K562 (cell line): ENCODE measurements at regions not wholly inside any gene's neighbourhood (a gene's known extent, or its start where the extent isn't known, plus 50 kb on each side); places are given as distances from the start of the nearest gene placed in this dataset.

ENCODE experiments used
- EHMT2 ChIP-seq: fragments of 450-650 bp; IDR thresholded peaks from 2 replicates; pipeline ENCODE4 v1.6.1; 2018; ENCODE audit warnings: antibody characterized with exemption
- MAFK ChIP-seq: IDR thresholded peaks from 2 replicates; pipeline ENCODE4 v1.6.1; 2011; ENCODE audit warnings: low read length, improper control_type of control experiment
- MYC ChIP-seq, 2 experiments: fragments of 250-450 bp in 1 of 2; sonication (Bioruptor Pico) in 1 of 2; IDR thresholded peaks; 2 replicates each; pipeline versions ENCODE4 v1.5.1 to v1.6.1; 2012 to 2021; ENCODE audit warnings: low read depth in 2 of 2, borderline replicate concordance in 1 of 2, improper control_type of control experiment in 1 of 2, low read length in 1 of 2, mild to moderate bottlenecking in 1 of 2, moderate library complexity in 1 of 2
- PATZ1 ChIP-seq: fragments of 250-450 bp; sonication (Bioruptor Pico); IDR thresholded peaks from 2 replicates; pipeline ENCODE4 v1.5.0; 2020; ENCODE audit warnings: mild to moderate bottlenecking, borderline replicate concordance
- PPARD ChIP-seq: fragments of 250-450 bp; sonication (Bioruptor Pico); IDR thresholded peaks from 2 replicates; pipeline ENCODE4 v1.8.0; 2022; ENCODE audit warnings: inconsistent platforms, mild to moderate bottlenecking, moderate library complexity
- REST ChIP-seq, 2 experiments: fragments of 450-650 bp; formaldehyde crosslinking in 1 of 2; IDR thresholded peaks; 2 replicates each; pipeline versions ENCODE4 v1.4.0 to v1.6.1; 2014 to 2020; ENCODE audit warnings: mild to moderate bottlenecking in 2 of 2, borderline replicate concordance in 1 of 2, low read depth in 1 of 2

GRCh38 chr5:123279136-123279535 is 144.1 kb downstream of the CEP120 start:
- no peak for TF ChIP-seq EHMT2
- no peak for TF ChIP-seq PPARD
- no peak for TF ChIP-seq MAFK
- no peak for TF ChIP-seq PATZ1 (CRISPR knock-in tag)
- no peak for TF ChIP-seq MYC (IDR thresholded peaks at IDR 0.05; ENCODE audit: low read depth, low read length)
- TF ChIP-seq MYC (CRISPR knock-in tag; IDR thresholded peaks at IDR 0.05; ENCODE audit: borderline replicate concordance, low read depth): no peak
- TF ChIP-seq REST (IDR thresholded peaks at IDR 0.05; ENCODE audit: borderline replicate concordance): no peak
- no peak for TF ChIP-seq REST (CRISPR knock-in tag; IDR thresholded peaks at IDR 0.05; ENCODE audit: low read depth)
